Ishikawa (cell line): ENCODE measurements at regions not wholly inside any gene's neighbourhood (a gene's known extent, or its start where the extent isn't known, plus 50 kb on each side); places are given as distances from the start of the nearest gene placed in this dataset.

Experiments used
- FOXM1 ChIP-seq: IDR thresholded peaks from 2 replicates; pipeline ENCODE4 v1.6.1; 2012; ENCODE audit warnings: low read depth, borderline replicate concordance
- TCF12 ChIP-seq: IDR thresholded peaks from 2 replicates; pipeline ENCODE4 v1.6.1; 2012; ENCODE audit warnings: low read depth

- TF ChIP-seq FOXM1 (no peak), TCF12 (no peak)
Observed at GRCh38 chr13:55106509-55106908, 2034.2 kb upstream of the PRR20A start.
